Right hindlimb (tissue), 1 donor: ENCODE measurements at regions not wholly inside any gene's neighbourhood (a gene's known extent, or its start where the extent isn't known, plus 50 kb on each side); places are given as distances from the start of the nearest gene placed in this dataset.
A peak's percentile ranks its signal among the peaks of the same experiment; 100 is the strongest.

Experiments
- DNase-seq: peaks from one replicate; pipeline ENCODE4 v3.0.0-alpha.2; 2018

DNA sequence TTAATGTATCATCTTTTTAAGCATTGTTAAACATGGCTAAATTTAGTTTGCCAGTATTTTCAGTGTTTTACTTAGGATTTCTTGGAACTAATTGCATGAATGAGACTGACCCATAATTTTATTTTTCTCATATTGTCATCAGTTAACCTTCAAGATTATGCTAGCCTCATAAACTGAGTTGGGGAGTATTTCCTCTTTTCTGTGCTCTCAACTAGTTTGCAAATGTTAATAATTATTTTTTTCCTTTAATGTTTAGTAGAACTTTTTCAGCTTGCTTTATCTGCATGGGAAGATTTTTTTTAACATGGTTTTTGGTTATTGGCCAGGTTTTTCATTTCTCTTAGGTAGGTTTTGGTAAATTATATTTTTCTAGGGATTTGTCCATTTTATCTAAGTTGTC, 235.4 kb upstream of the SESN3 start:
- no peak for DNase-seq

DNA sequence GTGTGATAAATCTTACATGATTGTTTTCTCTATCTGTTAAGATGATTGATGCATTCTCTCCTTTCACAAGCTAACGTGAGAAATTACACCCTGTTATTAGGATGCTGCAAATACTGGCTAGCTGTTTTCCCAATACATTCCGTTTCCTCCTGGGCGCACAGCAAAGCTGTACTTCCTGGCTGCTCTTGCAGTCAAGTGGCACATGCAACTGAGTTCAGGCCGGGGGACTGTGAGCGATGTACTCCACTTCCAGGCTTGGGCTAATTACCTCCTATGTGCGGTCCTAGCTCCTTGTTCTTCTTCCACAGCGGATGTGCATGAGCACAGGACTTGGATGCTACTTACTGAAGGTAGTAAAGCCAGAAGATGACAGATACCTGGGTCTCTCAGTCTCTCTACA, 234.9 kb upstream of the SESN3 start:
- DNase-seq: no peak

DNA sequence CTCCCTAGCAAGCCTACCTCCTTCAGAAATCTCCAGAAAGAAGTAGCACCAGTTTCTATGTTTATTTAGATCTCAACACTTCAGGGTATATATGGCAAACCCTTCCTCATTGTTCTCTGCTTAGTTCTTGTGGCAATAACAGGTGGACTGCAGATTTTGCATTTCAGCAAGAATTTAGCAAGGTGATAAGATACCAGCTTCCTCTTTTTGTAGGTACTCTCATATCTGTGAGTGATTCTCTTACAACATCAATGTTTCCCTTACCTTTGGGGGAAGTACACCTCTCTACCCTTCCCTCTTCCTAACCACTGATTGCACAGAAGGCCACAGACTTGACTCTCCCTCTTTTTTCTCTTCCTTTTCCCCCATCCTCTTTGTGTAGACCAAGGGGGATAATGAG, 230.9 kb upstream of the SESN3 start:
- DNase-seq: no peak

DNA sequence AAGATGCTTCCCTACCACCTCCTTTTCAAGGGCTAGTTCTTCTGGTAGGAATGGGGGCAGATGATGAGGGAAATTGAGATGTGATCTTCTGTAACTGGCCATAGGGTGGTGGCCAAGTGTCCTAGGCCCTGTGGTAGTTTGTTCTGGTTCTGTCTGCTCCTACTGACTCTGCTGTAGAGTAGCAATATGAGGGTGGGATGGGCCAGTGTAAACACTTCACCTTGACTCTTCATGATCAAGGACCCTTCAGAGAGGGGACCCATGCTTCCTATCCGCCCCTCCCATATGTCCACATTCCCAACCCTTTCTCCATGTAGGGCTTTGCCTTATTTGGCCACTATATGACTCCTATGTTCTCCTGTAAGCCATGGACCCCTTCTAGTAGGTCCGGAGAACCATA, 230.3 kb upstream of the SESN3 start:
- no peak for DNase-seq

DNA sequence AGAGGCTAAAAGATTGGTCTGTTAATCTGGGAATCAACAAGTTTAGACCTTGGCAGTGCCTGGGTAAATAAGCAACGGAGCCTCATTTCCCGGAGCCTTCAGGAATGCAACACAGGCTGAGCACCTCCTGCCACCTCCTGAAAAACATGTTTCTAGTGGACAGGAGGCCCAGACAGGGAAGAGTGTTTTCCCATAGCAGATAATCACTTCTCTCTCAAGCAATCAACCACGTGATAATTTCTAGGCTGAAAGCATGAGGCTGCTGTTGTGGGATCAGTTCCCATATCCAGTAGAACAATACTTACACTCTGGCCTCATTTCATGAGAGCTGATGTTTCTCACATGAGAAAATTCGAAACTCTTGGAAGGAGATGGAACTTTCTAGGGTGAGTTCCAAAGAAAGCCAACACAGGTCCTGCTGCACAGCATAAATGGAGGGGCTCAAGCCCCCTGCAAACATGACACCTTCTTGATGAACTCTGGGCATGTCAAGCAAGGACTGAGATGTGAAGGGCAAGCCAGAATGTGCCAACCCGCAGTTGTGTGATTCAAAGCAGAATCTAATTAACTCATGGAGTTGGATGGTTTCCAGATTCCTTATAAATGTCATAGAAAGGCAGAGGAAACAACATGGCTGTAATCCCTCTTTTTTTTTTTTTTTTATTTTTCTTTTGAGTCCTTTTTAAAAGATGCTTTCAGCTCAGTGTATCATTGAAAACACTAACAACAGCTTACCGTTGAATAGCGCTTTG, 228.5 kb upstream of the SESN3 start:
- peak; percentile 57 for DNase-seq

DNA sequence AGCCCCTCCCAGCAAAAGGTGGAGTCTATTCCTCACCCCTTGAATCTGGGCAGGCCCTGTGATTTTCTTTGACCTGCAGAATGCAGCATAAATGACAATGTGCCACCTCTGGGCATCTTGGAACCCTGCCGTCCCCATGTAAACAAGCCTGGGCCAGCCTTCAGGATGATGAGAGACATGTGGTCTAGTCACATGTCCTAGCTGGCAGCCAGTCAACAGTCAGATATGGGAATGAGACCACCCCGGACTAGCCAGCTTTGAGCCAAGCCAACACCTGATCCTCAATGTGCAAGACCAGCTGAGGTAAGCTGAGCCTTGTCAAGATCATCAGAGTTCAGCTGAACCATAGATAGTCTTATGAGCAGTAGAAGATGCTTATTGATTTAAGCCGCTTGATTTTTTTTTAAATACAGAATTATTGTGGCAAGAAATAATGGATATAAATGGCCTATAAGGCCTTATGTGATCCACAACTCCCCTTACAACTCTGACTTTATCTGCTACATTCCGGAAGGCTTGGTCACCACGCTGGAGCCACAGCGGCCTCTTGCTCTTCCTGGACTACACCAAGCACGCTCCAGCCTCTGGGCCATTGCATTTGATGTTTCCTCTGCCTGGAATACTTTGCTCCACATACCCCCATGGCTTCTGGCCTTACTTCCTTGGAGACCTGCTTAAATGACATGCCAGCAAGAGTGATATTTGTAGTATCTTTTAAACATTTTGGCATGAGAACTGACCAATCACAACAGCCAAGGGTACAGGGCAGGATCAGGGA, 225.9 kb upstream of the SESN3 start:
- DNase-seq: no peak

DNA sequence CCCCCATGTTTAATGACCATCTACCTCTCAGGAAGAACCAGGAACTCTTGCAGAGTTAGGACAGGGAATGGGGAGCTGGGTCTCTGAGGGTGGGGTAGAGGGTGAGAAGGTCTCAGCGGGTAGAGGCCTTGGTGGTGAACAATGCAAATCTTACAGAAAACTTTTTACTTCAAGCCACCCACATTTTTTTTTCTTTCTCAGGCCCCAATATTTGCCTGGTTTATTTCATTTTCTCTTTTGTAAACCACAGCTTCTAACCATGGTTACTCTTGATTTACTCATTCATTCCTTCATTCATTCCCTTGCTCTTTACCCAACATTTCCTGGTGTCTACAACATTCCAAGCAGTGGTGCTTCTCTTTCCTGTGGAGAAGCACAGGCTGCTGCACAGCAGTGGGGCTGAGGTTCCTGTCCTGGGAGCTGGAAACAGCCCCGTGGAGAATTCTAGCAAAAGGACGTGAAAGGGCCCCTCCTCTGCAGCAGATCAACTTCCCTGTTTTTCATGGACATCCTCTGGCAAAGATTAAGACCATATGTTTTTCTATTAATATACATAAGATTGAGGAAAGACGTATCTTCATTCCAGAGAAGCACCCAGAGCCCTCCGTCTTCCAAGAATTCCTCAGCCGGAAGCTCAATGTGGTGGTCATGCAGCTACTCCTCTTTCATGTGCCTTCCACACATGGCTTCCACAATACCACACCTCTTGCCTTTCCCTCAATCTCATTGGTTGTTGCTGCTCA, 224.4 kb upstream of the SESN3 start:
- no peak for DNase-seq

DNA sequence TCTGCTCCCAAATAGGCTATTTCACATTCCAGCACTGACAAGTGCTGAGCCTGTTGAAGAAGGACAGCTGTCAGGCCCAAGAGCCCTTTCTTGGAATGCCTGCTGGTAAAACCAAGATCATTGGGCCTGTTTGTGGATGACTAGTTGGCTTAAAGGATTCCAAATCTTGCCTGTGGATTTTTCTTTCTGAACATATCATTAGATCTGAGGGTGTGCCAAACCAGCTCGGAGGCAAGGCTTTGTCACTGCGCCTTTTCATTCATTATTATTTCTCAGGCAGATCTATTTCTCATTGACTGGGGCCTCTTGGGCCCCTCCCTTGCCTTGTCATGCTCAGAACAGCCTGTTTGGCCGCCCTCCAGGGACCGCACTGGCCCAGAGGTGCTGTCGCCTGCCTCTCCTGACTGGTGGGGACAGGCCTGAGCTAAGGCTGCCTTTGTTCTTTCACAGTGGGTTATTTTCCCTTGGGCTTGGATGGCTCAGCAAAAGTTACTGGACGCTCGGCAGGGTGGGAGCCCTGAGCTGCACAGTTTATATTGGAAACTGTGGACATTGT, 222.7 kb upstream of the SESN3 start:
- no peak for DNase-seq

DNA sequence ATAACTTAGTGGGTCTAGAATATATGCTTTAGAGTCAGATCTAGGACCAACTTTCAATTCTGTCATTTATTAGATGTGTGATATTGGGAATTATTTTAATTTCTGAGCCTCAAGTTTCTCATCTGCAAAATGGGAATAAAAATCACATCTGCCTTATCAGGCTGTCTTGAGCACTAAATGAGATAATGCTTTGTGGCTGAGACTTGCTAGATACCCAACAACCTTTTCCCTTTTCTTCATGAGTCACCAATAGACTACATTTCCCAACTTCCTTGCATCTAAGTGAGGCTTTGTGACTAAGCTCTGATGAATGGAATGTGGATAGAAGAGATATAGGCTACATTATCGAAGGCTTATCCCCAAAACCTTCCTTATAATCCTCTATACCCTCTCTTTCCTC, 220.7 kb upstream of the SESN3 start:
- DNase-seq: no peak

DNA sequence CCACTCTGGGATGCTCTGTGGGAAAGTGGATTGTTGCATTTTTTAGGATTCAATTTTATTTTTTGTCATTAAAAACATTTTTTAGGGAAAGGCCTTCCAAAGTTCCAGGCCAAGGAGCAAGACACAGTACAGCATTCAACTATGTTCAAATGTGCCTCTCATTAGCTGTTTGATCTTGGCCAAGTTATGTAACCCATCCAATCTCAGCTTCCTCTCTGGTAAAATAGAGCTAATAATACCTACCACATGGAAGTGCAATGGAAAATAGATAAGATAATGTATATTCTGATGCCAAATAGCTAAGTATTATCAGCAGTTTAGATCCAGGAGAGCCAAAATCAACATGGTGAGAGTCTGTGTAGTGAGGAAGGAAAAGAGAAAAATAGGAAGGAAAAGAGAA, 220.3 kb upstream of the SESN3 start:
- no peak for DNase-seq

DNA sequence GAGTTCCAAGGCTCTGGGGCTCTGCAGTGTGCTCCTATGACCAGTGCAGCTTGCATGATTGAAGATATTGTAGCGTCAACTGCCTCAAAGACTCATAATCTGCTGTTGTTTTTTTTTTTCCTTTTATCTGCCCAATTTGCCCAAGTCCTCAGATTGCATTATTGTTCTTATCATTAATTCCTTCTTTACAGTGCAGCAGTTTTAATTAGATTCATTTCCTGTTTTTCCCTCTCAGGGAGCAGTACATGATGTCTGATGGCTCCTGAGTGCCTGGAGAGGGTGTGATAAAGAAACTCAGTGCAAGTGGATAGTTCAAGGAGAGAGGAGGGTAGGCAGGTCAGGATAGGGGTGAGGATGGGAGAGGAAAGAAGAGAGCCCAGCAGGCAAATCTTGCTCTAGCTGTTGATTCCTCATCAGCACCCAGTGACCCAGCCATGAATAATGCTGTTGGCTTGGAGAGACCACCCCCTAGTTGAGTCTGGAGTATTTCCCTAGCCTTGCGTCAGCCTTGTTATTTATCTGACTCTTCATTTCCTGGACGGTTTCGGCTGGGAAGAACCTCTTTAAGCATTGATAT, 219.6 kb upstream of the SESN3 start:
- DNase-seq: no peak

DNA sequence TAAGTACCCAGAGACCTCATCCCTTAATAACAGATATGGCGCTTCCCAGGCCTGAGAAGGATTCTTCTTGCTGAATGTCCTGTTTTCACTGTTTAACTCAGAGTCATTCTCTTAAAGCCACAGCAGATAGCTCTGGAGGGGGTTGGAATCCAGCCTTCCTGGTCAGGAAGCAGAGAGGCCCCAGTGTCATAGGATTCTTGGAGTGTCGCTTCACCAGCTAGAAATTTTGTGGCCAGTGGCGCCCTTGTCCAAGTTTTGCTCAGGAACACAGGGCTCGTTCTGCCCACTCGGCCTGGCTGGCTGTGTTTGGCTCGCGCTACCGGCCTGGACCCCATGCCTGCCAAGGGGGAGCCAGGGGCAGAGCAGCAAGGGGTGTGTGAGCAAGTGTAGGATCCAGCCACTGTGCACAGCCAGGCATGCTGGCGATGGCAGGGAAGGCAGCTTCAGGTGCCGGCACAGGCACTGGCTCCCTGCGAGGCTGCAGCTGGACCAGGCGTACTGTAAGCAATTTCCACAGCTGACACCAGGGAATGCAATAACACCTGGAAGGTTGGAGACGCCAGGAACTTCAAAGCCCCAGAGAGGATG, 214.8 kb upstream of the SESN3 start:
- DNase-seq: no peak

DNA sequence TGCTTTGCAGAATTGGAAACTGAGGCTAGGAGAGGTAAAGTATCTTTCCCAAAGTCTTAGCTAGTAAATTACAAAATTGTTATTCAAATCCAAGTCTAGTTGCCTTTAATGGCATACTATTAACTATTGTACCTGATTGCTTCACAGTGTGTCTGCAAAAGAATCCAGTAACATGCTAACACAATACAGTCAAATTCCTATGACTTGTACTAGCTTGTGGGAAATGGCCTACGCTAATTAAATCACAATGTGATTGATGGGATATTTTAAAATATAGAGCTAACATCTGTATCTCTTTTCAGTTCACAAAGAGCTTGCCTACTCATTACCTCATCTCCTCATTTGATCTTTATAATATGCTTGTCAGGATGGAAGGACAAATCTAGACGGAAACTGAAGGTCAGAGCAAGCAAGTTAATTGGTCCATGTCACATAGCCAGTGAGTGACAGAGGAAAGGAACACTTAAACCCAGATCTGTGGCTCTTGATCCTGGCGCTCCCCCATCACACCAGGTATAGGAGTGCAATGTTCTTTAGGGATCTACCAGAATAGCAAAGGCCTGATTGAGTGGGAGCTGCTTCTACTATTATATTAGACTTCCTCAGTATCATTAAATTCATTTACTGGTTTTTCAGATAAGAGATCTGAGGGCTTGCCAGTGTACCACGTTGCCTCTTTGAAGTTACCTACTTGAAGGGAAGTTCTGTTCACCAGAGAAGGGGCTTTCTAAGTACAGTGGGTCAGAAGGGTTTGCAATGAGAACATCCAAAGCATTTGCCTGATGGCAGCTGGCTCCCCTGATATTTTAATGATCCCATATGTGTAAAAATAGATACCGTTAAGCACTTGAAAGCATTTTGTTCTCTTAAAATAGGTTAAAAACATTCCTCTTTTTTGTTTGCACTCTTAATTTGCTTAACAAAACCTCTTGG, 213.6 kb upstream of the SESN3 start:
- DNase-seq: no peak

DNA sequence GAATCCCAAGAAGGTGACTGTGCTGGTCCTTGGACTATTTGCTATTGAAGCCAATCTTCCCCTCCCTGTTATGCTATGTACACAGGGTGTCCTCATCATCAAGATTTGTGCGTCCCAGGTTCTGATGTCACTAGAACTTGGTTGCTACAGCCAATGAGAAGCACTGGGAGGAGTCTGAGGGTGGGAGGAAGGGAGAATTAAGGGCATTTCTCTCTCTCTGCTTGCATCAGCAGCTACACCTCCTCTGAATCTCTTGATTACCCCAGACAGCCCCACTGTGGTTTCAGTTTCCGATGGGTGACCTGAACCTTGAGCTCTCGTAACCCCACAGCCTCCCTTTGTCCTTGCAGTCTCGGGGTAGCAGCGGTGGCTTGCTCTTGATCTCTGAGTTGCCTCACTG, 212.4 kb upstream of the SESN3 start:
- DNase-seq: no peak

DNA sequence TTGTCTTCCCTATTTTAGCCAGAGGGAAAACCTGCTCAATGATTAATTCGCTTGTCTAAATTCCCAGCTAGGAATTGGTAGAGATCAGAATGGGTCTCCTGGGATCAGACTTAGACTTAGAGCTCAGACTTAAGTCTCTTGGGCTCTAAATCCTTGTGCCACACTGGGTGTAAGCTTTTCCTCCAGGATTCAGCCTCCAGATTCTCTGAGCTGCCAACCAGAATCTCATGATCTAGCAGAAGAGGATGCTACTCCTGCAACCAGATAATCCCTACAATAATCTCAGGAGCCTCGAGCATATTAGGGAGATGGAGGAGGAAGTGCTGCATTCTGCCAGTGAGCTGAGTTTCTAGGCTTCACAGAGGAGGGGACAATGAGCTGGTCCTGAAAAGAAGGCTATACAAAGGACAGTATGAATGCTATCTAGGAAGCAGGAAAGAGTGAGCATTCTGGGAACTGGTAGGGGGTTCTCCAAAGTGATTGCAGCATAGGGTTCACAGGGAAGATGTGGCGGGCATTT, 211.6 kb upstream of the SESN3 start:
- no peak for DNase-seq

DNA sequence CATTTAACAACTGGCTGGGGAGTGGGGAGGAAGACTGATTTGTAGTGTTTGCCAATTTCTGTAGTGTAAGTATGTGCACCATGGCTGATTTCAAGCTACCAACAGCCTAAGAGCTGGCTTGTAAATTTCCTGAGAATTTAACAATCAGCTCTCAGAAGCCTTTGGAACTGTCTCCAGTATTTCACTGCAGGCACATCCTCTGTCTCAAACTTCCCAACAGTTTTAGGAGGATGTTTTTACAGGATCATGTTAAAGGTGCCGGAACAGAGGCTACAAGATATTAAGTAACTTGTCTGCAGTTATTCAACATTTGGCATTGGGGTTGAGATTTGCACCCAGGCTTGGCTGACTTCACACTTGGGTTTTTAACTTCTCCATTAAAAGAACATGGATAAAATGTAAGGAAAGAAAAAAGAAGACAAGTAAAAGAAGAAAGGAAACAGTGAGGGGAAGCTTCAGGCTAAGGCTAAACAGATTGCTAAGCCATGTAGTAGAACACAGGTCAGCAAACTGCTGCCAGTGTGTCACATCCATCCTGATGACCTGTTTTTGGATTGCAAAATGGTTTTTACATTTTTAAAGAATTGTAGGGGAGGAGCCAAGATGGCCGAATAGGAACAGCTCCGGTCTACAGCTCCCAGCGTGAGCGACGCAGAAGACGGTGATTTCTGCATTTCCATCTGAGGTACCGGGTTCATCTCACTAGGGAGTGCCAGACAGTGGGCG, 204.8 kb upstream of the SESN3 start:
- no peak for DNase-seq

DNA sequence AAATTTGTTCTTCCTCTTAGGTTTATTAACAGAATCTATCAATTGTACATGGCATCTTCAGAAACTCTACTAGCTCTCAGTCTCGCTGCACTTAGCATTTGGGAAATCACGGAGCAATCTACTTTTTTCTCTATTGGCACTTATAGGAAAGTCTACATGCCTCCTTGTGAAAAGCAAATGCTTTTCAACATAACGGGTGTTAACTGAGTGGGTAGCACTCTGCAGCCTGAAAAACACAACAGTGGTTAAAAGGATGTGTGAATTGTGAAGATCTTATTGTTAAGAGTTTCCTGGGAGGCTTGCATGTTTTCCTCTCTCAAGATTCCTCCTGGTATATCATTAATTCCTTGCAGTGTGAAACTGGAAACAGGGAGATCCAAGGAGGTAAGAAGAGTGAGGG, 204.2 kb upstream of the SESN3 start:
- no peak for DNase-seq

DNA sequence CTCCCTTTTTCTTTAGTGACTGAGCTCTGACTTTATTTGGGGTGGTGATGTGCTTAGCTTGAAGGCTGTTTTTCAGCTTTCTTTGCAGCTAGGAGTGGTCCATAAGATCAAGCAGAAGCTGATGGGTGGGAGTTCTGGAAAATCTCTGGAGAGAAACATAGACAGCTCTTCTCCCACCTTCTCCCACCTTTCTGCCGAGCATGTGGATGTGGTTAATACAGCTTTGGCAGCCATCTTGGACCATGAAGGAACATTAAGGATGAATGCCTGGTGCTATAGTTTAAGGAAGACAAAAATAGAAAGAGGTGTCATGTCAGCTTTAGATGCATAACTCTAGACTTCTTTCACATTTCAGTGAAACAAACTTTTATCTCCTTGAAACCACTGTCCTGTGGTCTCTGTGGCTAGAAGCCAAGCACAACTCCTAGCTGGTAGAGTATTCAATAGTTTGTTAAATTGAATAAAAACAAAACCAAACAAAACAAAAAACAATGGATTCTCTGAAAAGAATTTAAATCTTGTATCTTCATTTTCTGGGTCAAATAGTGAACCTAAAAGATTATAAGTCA, 203.6 kb upstream of the SESN3 start:
- no peak for DNase-seq

DNA sequence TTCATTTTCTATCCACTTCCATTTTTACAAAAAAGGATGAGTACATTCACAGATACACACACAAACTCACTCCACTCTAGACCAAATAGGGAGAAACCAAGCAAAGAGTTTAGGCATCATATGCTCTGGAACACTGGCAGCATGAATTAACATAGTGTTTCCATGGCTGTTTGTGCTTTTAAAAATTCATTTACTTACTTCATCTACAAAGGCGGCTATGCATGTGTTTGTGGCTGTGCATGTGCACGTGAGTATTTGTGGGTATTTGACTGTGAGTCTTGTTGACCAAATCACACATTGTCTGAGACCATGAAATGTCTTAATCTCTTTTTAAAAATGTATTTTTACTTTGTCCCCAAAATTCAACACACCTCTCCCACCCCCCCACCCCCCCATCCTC, 203.0 kb upstream of the SESN3 start:
- no peak for DNase-seq
